ENCODE measurements at regions not wholly inside any gene's neighbourhood (a gene's known extent, or its start where the extent isn't known, plus 50 kb on each side); places are given as distances from the start of the nearest gene placed in this dataset.
"Not testable (repeated sequence)": the region's sequence is repeated elsewhere in the genome, so short reads cannot be mapped to it uniquely, and the experiment has no call there.

DNA sequence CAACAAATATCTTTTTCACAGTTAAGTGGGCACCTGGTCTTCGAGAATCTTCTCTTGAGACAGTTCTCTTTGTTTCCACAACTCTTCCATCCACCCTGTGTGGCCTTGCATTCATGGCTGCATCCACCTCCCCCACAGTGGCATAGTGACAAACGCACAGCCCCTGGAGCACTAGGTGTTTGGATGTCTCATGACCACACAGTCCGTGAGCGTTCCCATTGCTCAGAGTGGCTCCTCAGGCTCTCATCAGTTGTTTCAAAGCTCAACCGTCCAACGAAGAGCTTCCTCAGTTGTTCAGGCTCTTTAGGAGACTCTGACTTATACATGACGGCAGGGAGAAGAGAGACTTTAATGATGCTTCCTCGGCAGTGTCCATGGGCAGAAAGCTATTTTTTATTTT lies 191.6 kb downstream of the CDRT15L2 start:
- no peak for DNase-seq

DNA sequence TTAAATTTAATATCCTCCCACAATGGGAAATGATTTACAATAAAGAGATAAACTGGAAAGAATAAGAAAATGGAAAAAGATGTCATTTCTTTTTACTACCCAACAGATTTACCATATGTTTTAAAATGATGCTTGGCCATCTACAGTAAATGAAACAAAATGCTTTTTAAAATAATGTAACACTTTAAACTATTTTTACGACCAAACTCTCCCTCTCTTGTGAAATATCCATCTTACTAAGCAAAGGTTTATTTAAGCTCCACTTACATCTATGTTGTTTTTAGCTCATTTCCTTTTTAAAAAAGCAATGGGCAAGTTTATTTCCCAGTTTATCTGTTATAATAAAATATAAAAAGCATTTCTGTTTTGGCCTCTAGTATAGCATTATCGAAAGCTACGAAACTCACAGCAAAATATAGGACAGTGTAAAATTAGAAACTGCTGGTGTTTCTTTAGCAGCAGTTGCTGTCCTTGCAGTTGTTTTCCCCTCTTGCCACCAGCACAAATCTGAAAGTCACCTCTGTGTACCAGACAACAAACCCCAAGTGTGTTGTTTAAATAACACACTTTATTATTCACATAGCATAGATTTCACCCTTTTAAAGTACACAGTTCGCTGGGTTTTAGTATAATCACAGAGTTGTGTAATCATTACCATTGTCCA lies 195.1 kb downstream of the CDRT15L2 start:
- DNase-seq = no peak

DNA sequence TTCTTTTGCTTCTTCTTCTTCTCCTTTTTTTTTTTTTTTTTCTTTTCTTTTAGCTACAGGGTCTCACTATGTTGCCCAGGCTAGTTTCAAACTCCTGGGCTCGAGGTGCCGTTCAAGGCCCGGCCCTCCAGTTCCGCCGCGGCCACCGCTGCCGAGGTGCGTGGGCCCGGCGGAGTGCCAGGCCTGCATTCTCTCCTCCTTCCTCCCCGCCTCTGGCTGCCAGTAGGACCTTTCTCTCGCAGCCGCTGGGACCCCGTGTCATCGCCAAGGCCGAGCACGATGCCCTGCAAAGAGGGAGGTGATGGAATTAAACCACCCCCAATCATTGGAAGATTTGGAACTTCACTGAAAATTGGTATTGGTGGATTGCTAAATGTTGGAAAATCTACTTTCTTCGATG lies 195.8 kb downstream of the CDRT15L2 start:
- DNase-seq = no peak

DNA sequence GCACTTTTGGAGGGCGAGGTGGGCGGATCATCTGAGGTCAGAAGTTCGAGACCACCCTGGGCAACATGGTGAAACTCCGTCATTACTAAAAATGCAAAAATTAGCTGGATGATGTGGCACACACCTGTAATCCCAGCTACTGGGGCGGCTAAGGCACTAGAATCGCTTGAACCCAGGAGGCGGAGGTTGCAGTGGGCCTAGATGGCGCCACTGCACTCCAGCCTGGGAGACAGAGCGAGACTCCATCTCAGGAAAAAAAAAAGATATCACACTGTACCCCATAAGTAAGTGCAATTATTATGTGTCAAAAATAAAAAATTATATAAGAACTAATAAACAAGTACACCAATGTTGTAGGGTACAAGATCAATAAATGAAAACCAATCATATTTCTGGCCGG lies 200.0 kb downstream of the CDRT15L2 start:
- no peak for DNase-seq

DNA sequence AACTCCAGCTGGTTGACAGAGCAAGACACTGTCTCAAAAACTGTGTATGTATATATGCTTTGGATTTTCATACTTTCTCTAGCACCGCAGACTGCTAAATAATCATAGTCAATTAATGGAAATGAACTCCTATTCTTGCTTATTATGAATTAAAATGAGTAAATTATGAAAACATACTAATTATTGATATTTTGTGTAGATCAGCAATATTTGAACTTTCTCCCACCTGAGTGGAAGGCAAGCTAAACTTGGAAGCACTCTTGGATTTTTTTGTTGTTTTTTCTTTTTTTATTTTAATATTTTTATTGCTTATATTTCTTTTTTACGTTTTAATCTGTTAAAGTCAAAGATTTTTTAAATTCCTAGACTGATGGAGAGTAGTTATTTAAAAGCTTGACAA lies 201.7 kb downstream of the CDRT15L2 start:
- no peak for DNase-seq

DNA sequence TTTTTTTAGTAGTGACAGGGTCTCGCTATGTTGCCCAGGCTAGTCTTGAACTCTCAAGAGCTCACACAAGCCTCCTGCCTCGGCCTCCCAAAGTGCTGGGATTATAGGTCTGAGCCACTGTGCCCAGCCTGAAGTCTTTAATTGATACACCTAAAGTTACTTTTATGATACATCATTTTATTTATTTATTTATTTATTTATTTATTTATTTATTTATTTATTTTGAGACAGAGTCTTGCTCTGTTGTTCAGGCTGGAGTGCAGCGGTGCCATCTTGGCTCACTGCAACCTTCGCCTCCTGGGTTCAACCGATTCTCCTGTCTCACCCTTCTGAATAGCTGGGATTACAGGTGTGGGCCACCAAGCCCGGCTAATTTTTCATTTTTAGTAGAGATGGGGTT lies 202.3 kb downstream of the CDRT15L2 start:
- not testable (repeated sequence) for DNase-seq

DNA sequence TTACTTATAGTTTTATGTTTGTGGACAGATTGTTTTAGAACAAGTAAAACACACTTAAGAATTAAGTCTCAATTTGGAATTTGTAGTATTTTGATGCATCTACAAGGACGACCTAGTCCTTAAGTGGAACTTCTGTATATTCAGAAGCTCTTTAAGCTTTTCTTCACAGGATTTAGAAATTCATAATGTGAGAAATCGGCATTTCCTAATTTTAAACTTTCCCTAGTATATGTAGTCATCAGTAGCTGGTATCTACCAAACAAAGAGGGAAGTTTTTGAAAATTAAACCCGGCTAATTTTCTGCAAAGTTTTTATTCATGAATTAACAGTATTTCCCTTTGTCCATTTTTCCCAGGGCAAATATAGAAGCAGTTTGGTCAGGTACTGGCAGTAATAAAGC lies 203.6 kb downstream of the CDRT15L2 start:
- no peak for DNase-seq

DNA sequence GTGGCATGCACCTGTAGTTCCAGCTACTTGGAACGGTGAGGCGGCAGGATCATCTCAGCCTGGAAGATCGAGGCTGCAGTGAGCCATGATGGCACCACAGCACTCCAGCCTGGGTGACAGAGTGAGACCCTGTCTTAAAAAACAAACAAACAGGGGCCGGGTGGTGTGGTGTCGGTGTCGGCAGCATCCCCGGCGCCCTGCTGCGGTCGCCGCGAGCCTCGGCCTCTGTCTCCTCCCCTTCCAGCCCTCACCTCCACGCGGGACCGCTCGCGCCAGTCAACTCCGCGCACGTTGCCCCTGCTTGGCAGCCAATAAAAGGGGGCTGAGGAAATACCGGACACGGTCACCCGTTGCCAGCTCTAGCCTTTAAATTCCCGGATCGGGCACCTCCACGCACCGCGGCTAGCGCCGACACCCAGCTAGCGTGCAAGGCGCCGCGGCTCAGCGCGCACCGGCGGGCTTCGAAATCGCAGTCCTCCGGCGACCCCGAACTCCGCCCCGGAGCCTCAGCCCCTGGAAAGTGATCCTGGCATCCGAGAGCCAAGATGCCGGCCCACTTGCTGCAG lies 204.7 kb downstream of the CDRT15L2 start:
- no peak for DNase-seq

DNA sequence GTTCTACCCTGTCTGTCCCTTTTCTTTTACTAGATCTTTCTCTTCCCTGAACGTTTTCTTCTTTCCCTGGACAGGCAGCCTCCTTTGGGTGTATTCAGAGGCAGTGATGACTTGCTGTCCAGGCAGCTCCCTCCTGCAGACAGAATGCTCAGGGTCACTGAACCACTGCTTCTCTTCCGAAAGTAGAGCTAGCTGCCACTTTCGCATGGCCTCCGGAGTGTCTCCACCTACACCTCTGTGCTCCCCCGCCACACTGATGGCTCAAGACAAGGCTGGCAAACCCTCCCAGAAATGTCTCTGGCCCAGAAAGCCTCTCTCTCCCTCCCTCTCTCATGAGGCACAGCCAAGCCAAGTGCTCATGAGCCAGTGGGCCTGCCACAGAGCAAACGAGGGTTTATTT lies 207.8 kb downstream of the CDRT15L2 start:
- DNase-seq = no peak

DNA sequence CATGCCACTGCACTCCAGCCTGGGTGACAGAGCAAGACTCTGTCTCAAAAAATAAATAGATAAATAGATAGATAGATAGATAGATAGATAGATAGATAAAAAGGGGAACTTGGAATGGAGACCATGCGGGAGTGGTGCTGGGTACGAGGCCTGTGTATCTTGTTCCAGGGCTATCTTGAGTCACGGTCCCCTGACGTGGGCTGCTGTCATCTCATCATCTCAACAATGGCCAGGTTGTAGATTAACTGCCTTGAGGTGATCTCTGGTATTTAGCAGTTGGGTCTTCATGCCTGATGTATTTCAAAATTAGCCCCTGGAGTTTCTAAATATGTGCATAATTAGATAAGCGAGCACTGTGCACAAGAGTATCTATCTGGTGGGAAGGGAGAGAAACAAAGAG lies 212.1 kb downstream of the CDRT15L2 start:
- no peak for DNase-seq

DNA sequence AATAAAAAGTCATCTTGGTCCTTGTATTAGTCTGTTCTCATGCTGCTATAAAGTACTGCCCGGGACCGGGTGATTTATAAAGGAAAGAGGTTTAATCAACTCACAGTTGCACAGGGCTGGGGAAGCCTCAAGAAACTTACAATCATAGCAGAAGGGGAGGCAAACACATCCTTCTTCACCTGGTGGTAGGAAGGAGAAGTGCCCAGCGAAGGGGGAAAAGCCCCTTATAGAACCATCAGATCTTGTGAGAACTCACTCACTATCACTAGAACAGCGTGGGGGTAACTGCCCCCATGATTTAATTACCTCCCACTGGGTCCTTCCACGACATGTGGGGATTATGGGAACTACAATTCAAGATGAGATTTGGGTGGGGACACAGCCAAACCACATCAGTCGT lies 215.0 kb downstream of the CDRT15L2 start:
- DNase-seq = not testable (repeated sequence)

DNA sequence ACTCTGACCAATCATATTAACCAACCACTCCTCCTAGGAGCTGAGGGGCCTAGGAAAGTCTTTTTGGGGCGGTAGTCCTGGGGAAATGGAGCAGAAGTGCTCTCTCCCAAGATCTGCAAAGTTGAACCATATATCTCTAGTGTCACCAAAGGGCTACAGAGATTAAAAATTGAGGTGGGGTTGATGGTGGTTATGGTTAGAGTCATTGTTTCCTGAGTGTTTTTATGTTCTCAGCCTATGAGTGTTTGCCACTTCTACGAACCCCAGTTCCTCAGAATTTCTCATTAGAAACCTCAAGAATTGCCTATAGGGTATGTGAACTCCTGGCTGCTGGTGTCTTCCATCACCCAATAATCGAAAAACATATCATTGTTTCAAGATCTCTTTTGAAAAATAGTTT lies 217.8 kb downstream of the CDRT15L2 start:
- no peak for DNase-seq

DNA sequence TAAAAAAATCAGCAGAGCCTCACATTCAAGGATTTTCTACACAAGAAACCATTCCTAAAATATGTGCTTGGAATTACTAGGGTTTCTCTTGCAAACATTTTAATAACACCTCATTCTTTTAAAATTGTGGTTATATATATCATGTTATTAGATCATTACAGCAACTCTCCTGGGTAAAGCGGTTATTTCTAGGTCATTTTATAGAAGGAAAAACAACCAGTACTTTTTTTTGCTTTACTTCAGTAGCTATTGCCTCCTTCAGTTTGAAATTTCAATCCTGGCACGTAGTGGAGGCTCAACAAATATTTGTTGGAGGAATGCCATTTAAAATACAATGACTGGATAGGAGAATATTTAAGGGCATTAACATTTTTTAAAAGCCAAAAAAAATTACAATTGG lies 220.6 kb downstream of the CDRT15L2 start:
- no peak for DNase-seq

DNA sequence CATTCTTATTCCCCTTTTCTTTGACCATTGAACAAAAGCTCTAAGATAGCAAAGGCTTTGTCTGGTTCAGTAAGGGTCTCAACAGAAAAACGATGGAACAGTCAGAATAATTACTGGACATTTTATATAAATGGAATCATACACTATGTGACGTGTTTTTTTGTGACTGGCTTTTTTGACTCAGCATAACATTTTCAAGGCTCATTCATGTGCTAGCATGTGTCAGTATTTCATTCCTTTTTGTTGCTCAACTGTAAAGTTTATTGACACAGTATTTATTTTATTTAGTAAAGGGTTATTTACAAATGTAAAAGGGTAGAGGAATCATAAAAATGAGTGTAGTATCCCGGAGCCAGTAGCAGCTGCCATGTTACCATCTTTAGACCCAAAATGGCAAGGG lies 226.2 kb downstream of the CDRT15L2 start:
- no peak for DNase-seq

DNA sequence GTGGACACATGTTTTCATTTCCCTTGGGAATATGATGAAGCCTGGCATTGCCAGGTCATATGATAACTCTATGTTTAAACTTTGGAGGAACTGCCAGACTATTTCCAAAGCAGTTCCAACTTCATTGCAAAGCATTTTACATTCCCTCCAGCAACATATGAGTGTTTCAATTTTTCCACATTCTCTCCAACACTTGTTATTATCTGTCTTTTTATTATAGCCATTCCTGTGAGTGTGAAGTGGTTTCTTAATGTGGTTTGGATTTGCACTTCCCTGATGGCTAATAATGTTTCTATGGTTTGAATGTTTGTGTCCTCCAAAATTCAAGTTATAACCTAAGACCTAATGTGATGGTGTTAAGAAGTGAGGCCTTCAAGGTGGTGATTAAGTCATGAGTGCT lies 228.0 kb downstream of the CDRT15L2 start:
- not testable (repeated sequence) for DNase-seq

DNA sequence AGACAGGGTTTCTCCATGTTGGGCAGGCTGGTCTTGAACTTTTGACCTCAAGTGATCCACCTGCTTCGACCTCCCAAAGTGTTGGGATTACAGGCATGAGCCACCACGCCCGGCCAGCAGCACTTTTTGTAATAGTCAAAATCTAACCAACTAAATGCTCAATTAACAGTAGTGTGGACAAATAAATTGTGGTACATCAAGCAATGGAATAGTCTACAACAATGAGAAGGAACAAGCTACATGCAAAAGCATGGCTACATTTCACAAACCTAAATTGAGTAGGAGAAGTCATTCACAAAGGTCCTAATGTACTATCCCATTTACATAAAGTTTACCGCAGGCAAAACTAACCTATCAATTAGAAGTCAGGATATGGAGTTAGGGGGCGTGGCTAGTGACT lies 227.4 kb downstream of the USP22 start:
- DNase-seq = not testable (repeated sequence)

DNA sequence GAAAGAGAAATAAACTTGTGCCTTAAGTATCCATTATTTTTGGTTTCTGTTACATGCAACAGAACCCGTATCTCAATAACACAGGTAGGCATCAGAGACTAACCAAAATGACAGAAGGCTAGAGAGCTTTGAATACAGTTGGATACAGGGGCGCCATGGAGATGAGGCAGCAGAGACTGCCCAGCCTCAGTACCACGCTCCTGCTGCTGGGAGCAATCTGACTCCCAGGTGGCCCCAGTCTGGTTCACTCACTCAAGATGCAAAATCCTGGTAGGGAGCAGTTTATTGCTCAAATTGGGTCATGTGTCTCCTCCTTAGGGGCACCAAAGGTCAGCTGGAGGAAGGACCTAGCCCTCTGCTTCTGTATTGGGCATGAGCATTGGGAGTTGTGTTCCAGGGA lies 218.9 kb downstream of the USP22 start:
- DNase-seq = no peak

DNA sequence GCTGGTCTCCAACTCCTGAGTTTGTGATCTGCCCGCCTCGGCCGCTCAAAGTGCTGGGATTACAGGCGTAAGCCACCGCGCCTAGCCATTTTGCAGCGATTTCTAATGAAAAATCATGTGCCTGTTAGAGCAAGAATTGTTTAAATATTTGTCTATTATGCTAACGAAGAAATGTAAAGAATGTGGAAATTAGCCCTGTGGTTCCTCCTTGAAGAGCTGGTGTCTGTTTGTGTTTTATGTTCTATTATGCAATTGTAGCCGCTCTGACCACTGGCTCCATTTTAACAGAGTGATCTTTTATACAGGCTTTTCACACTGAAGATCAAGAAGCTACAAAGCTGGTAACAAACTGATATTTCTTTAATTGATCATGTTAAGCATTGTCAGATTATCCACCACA lies 217.3 kb downstream of the USP22 start:
- DNase-seq = no peak

DNA sequence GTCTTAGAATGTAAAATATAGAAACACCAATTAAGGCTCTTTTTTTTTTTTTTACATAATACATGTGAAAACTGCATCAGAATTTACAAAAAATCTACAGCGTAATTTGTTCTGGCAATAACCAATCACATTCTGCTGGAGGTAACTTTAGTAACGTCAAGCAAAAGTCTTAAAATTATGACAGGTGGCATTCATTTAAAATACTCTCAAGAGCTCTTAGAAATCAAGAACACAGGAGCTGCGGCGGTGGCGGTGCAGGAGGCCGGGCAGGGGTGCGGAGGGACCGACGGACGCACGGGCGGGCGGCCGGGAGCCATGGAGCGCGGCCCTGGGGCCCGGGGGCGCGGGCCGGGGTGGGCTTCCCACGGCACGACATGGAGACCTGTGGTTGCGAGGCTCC lies 202.4 kb downstream of the USP22 start:
- DNase-seq = peak; percentile 5

DNA sequence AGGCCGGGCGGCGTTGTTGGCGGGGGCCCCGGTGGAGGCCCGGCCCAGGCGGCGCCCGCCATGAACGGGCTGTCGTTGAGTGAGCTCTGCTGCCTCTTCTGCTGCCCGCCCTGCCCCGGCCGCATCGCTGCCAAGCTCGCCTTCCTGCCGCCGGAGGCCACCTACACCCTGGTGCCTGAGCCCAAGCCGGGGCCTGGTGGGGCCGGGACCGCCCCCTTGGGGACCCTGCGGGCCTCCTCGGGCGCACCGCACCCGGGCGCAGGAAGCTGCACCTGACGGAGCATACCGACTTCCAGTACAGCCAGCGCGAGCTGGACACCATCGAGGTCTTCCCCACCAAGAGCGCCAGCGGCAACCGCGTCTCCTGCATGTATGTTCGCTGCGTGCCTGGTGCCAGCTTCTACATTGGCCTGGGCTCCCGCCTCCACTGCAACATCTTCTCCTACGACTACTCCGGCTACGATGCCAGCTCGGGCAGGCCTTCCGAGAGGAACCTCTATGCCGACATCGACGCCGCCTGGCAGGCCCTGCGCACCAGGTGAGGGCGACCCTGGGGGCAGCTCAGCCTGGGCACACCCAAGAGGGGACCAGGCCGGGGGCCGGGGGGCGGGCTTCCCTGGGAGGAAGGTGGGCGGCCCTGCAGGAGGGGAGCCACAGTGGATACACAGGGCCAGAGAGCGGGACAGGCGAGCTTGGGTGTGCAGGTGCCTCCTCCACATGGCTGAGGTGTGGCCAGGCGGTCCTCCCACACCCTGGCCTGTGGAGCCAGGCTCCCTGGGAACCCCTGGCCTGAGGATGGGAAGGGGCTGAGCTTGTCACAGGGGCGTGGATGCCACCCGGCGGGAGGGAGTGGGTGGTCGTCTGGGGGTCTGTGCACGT lies 201.6 kb downstream of the USP22 start:
- DNase-seq = not testable (repeated sequence)

DNA sequence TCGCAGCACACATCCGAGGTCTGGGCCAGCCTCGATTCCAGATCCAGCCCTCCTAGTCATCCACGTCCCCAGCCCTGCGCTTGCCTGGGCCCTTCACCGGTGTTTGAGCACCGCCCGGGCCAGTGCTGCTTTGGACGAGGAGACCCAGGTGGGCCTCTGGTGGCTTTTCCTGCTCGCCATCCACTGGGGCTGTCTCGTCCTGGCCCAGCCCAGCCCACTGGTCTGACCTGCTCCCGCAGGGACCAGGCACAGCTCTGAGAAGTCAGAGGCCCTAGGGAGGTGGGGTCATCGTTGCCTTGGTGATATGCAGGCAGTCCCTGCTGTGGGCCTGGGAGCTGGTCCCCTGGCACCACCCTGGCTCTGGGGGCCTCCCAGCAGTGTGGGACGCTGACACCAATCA lies 200.8 kb downstream of the USP22 start:
- DNase-seq = not testable (repeated sequence)

DNA sequence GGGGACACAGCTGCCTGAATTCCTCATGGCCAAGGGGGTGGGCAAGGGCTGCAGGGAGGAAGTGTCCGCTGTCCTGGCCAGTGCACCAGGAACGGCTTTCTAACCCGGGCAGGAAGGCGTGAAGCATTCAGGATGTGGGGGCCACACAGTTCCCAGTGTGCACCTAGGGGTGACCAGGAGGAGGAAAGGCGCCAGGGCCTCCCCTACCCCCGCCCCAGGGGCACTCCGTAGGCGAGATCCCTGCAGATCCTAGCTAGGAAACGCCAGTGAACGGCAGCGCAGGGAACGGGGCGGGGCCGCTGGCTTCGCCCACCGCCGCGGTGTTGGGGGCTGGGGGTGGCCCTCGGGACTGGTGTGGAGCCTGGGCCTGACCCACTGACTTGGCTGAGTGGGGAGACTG lies 199.6 kb downstream of the USP22 start:
- not testable (repeated sequence) for DNase-seq

DNA sequence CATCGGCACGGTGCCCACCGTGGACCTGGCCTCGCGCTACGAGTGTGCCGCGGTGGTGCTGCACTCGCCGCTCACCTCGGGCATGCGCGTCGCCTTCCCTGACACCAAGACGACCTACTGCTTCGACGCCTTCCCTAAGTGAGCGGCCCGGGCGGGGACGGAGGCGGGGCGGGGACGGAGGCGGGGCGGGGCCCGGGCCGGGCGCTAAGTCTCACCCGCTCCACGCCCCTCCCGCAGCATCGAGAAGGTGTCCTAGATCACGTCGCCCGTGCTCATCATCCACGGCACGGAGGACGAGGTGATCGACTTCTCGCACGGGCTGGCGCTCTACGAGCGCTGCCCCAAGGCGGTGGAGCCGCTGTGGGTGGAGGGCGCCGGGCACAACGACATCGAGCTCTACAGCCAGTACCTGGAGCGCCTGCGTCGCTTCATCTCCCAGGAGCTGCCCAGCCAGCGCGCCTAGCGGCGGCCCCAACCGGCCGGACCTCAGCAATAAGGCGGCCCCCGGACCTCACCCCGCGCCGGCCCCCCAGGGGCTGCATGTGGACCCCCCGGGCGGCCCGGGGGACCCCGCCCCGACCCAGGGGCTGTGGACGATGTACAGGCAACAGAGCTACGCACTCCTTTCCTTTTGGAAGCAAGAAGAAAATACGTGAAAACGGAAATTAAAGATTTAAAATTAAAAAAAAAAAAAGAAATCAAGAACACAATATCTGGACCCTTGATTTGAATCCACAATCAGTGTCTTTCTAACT lies 198.8 kb downstream of the USP22 start:
- DNase-seq = peak; percentile 34
